ENCODE measurements at regions not wholly inside any gene's neighbourhood (a gene's known extent, or its start where the extent isn't known, plus 50 kb on each side); places are given as distances from the start of the nearest gene placed in this dataset.

- Histone ChIP-seq H3K9ac (ENCODE audit: low read depth, low read length) (no peak overlapping the region), H3K36me3 (ENCODE audit: insufficient read depth, low read depth, low read length) (no peaks in the 10 kb centered on the region), H3K9me3 (ENCODE audit: insufficient read depth, low read depth, low read length) (no peaks in the 10 kb centered on the region), H3K27me3 (ENCODE audit: insufficient read depth, low read length) (peaks cover 16% of the 10 kb centered on the region; the same call in 1 of the 2 replicates), H3K27ac (ENCODE audit: low read length) (no peak overlapping the region), H3K4me3 (ENCODE audit: low read length) (no peak overlapping the region), H3K4me1 (ENCODE audit: insufficient read depth, low read length) (no peaks in the 10 kb centered on the region)
Measured at GRCh38 chr9:113656771-113657670, 193.5 kb downstream of the RGS3 start.

GRCh38 chr9:113657765-113658544 is 194.4 kb downstream of the RGS3 start:
- peaks cover 15% of the 10 kb centered on the region; the same call in 1 of the 2 replicates for H3K27me3 ChIP-seq (ENCODE audit: insufficient read depth, low read length)
- no peaks in the 10 kb centered on the region for H3K9me3 ChIP-seq (ENCODE audit: insufficient read depth, low read depth, low read length)
- no peaks in the 10 kb centered on the region for H3K36me3 ChIP-seq (ENCODE audit: insufficient read depth, low read depth, low read length)
- H3K4me3 ChIP-seq (ENCODE audit: low read length): no peak overlapping the region
- H3K4me1 ChIP-seq (ENCODE audit: insufficient read depth, low read length): no peaks in the 10 kb centered on the region
- H3K27ac ChIP-seq (ENCODE audit: low read length): no peak overlapping the region
- no peak overlapping the region for H3K9ac ChIP-seq (ENCODE audit: low read depth, low read length)

- no peaks in the 10 kb centered on the region for H3K4me1 ChIP-seq (ENCODE audit: insufficient read depth, low read length)
- H3K27me3 ChIP-seq (ENCODE audit: insufficient read depth, low read length): peaks cover 15% of the 10 kb centered on the region; the same call in 1 of the 2 replicates
- no peak overlapping the region for H3K9ac ChIP-seq (ENCODE audit: low read depth, low read length)
- H3K36me3 ChIP-seq (ENCODE audit: insufficient read depth, low read depth, low read length): no peaks in the 10 kb centered on the region
- no peak overlapping the region for H3K4me3 ChIP-seq (ENCODE audit: low read length)
- H3K9me3 ChIP-seq (ENCODE audit: insufficient read depth, low read depth, low read length): no peaks in the 10 kb centered on the region
- H3K27ac ChIP-seq (ENCODE audit: low read length): no peak overlapping the region
Measured at GRCh38 chr9:113658545-113658895, 195.0 kb downstream of the RGS3 start.

DNA sequence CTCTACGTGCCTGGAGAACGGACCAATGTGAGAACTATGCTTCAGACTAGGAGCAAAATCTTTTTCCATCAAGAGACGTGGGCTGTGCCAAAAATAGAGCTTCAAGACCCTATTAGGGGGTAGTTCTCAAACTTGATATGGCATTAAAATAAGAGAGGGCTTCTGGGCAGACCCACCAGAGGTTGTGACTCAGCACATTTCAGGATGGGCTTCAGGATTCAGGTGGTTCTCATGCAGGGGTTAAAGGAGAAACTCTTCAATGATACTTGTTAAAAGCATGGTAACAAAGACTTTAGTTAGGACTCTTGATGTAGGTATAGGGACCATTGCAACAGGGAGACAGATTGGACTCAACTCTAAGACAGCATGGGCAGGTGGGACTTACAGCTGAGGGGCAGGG is 195.5 kb downstream of the RGS3 start:
- Histone ChIP-seq H3K4me1 (ENCODE audit: insufficient read depth, low read length) (no peaks in the 10 kb centered on the region), H3K9me3 (ENCODE audit: insufficient read depth, low read depth, low read length) (no peaks in the 10 kb centered on the region), H3K9ac (ENCODE audit: low read depth, low read length) (no peak overlapping the region)

GRCh38 chr9:113659740-113660139 is 196.2 kb downstream of the RGS3 start:
- Histone ChIP-seq H3K4me3 (ENCODE audit: low read length) (no peak overlapping the region), H3K36me3 (ENCODE audit: insufficient read depth, low read depth, low read length) (no peaks in the 10 kb centered on the region), H3K9me3 (ENCODE audit: insufficient read depth, low read depth, low read length) (no peaks in the 10 kb centered on the region), H3K4me1 (ENCODE audit: insufficient read depth, low read length) (no peaks in the 10 kb centered on the region), H3K27ac (ENCODE audit: low read length) (no peak overlapping the region), H3K9ac (ENCODE audit: low read depth, low read length) (no peak overlapping the region), H3K27me3 (ENCODE audit: insufficient read depth, low read length) (peaks cover 11% of the 10 kb centered on the region; the same call in 1 of the 2 replicates)

More for the DNA sequence above, 195.5 kb downstream of the RGS3 start:
- peaks cover 15% of the 10 kb centered on the region; the same call in 1 of the 2 replicates for H3K27me3 ChIP-seq (ENCODE audit: insufficient read depth, low read length)
- H3K27ac ChIP-seq (ENCODE audit: low read length): no peak overlapping the region
- H3K36me3 ChIP-seq (ENCODE audit: insufficient read depth, low read depth, low read length): no peaks in the 10 kb centered on the region
- H3K4me3 ChIP-seq (ENCODE audit: low read length): no peak overlapping the region

DNA sequence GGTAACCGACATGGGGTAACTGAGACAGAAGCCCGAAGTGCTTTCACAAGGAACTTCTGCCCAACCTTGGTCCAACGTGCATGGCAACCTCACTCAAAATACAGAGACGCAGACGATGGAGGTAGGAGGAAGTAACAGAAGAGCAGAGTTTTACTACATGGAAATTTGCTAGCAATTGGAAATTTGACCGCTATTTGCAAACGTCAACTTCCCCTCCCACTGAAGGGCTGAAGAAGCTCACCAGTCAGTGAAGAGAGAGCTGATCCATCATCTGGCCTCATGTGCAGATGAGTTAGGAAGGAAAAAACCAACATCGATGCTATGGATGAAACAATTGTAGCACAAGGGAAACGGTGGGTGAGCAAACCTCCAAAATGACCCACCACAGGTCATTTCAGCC is 196.7 kb downstream of the RGS3 start:
- H3K27me3 ChIP-seq (ENCODE audit: insufficient read depth, low read length): peaks cover 7% of the 10 kb centered on the region; the same call in 1 of the 2 replicates
- no peak overlapping the region for H3K9ac ChIP-seq (ENCODE audit: low read depth, low read length)
- H3K36me3 ChIP-seq (ENCODE audit: insufficient read depth, low read depth, low read length): no peaks in the 10 kb centered on the region
- H3K4me1 ChIP-seq (ENCODE audit: insufficient read depth, low read length): no peaks in the 10 kb centered on the region; the same call in 1 of the 2 replicates
- no peak overlapping the region for H3K4me3 ChIP-seq (ENCODE audit: low read length)
- no peaks in the 10 kb centered on the region for H3K9me3 ChIP-seq (ENCODE audit: insufficient read depth, low read depth, low read length)
- H3K27ac ChIP-seq (ENCODE audit: low read length): no peak overlapping the region

GRCh38 chr9:113661074-113661473 is 197.5 kb downstream of the RGS3 start:
- no peak overlapping the region for H3K4me3 ChIP-seq (ENCODE audit: low read length)
- H3K4me1 ChIP-seq (ENCODE audit: insufficient read depth, low read length): no peaks in the 10 kb centered on the region; the same call in 1 of the 2 replicates
- no peak overlapping the region for H3K9ac ChIP-seq (ENCODE audit: low read depth, low read length)
- H3K36me3 ChIP-seq (ENCODE audit: insufficient read depth, low read depth, low read length): no peaks in the 10 kb centered on the region
- no peaks in the 10 kb centered on the region for H3K9me3 ChIP-seq (ENCODE audit: insufficient read depth, low read depth, low read length)
- no peak overlapping the region for H3K27ac ChIP-seq (ENCODE audit: low read length)
- peaks cover 6% of the 10 kb centered on the region; the same call in 1 of the 2 replicates for H3K27me3 ChIP-seq (ENCODE audit: insufficient read depth, low read length)

DNA sequence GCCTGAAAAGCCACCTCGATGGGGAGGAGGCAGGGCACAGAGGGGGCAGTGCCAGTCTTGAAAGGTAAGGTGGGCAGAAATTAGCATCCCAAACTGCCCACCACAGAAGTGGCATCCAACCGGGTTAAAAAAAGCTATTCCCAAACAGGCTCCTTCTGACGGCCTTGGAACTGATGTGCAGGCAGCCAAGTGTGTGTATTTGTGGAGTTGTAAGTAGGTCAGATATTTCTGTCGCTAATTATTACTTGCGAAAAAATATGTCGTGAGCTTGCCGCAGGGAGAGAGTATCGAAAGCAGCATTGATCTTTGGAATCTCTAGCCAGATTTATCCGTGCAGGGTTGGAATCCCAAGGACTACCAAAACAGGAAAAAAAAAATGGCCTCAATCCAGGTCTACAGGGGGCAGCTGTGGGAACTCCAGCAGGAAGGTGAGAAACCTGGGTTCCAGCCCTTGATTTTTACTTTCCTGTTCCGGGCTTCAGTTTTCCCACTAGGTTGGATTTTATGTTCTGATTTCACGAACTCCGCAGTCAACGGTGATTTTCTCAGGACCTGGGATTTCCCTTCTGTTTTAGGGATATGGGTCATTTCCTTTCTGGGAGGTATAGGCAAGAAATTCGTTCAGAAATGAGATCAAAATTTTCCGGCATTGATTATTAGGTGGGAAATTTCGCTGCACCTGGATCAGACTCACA is 200.8 kb downstream of the RGS3 start:
- H3K27ac ChIP-seq (ENCODE audit: low read length): no peak overlapping the region
- peaks cover 6% of the 10 kb centered on the region; the same call in 1 of the 2 replicates for H3K27me3 ChIP-seq (ENCODE audit: insufficient read depth, low read length)
- no peaks in the 10 kb centered on the region for H3K36me3 ChIP-seq (ENCODE audit: insufficient read depth, low read depth, low read length)
- no peaks in the 10 kb centered on the region for H3K9me3 ChIP-seq (ENCODE audit: insufficient read depth, low read depth, low read length)
- no peak overlapping the region for H3K4me3 ChIP-seq (ENCODE audit: low read length)
- no peak overlapping the region for H3K9ac ChIP-seq (ENCODE audit: low read depth, low read length)
- H3K4me1 ChIP-seq (ENCODE audit: insufficient read depth, low read length): no peaks in the 10 kb centered on the region; the same call in 1 of the 2 replicates

- Histone ChIP-seq H3K27ac (ENCODE audit: low read length) (no peak overlapping the region), H3K9ac (ENCODE audit: low read depth, low read length) (no peak overlapping the region), H3K9me3 (ENCODE audit: insufficient read depth, low read depth, low read length) (no peaks in the 10 kb centered on the region), H3K4me3 (ENCODE audit: low read length) (no peak overlapping the region), H3K27me3 (ENCODE audit: insufficient read depth, low read length) (peaks cover 5% of the 10 kb centered on the region; the same call in 1 of the 2 replicates), H3K36me3 (ENCODE audit: insufficient read depth, low read depth, low read length) (no peaks in the 10 kb centered on the region), H3K4me1 (ENCODE audit: insufficient read depth, low read length) (no peaks in the 10 kb centered on the region; the same call in 1 of the 2 replicates)
Measured at GRCh38 chr9:113665064-113665463, 201.5 kb downstream of the RGS3 start.

- H3K9me3 ChIP-seq (ENCODE audit: insufficient read depth, low read depth, low read length): no peaks in the 10 kb centered on the region
- no peaks in the 10 kb centered on the region; the same call in 1 of the 2 replicates for H3K4me1 ChIP-seq (ENCODE audit: insufficient read depth, low read length)
Measured at GRCh38 chr9:113665756-113666155, 202.2 kb downstream of the RGS3 start.

GRCh38 chr9:113668061-113668460 is 204.5 kb downstream of the RGS3 start:
- no peak overlapping the region for H3K9ac ChIP-seq (ENCODE audit: low read depth, low read length)
- no peaks in the 10 kb centered on the region for H3K27me3 ChIP-seq (ENCODE audit: insufficient read depth, low read length)
- no peaks in the 10 kb centered on the region; the same call in 1 of the 2 replicates for H3K4me1 ChIP-seq (ENCODE audit: insufficient read depth, low read length)
- no peaks in the 10 kb centered on the region for H3K36me3 ChIP-seq (ENCODE audit: insufficient read depth, low read depth, low read length)
- no peaks in the 10 kb centered on the region for H3K9me3 ChIP-seq (ENCODE audit: insufficient read depth, low read depth, low read length)
- H3K27ac ChIP-seq (ENCODE audit: low read length): no peak overlapping the region
- no peak overlapping the region for H3K4me3 ChIP-seq (ENCODE audit: low read length)

More at GRCh38 chr9:113665756-113666155, 202.2 kb downstream of the RGS3 start:
- Histone ChIP-seq H3K4me3 (ENCODE audit: low read length) (no peak overlapping the region), H3K27ac (ENCODE audit: low read length) (no peak overlapping the region), H3K36me3 (ENCODE audit: insufficient read depth, low read depth, low read length) (no peaks in the 10 kb centered on the region), H3K27me3 (ENCODE audit: insufficient read depth, low read length) (no peaks in the 10 kb centered on the region), H3K9ac (ENCODE audit: low read depth, low read length) (no peak overlapping the region)
